Ishikawa (cell line): ENCODE measurements at regions not wholly inside any gene's neighbourhood (a gene's known extent, or its start where the extent isn't known, plus 50 kb on each side); places are given as distances from the start of the nearest gene placed in this dataset.

Experiments used
- CEBPB ChIP-seq: IDR thresholded peaks from 2 replicates; pipeline ENCODE4 v1.6.1; 2012
- CREB1 ChIP-seq: IDR thresholded peaks from 2 replicates; pipeline ENCODE4 v1.6.1; 2012; ENCODE audit warnings: low read depth
- EGR1 ChIP-seq: IDR thresholded peaks from 2 replicates; pipeline ENCODE4 v1.6.1; 2012
- EP300 ChIP-seq: IDR thresholded peaks from 2 replicates; pipeline ENCODE4 v1.6.1; 2012; ENCODE audit warnings: borderline replicate concordance
- FOXM1 ChIP-seq: IDR thresholded peaks from 2 replicates; pipeline ENCODE4 v1.6.1; 2012; ENCODE audit warnings: low read depth, borderline replicate concordance
- NFIC ChIP-seq: IDR thresholded peaks from 2 replicates; pipeline ENCODE4 v1.6.1; 2012
- RAD21 ChIP-seq: IDR thresholded peaks from 2 replicates; pipeline ENCODE4 v1.6.1; 2012; ENCODE audit warnings: low read depth
- TAF1 ChIP-seq: IDR thresholded peaks from 2 replicates; pipeline ENCODE4 v1.6.1; 2012; ENCODE audit warnings: low read depth, mild to moderate bottlenecking
- TCF12 ChIP-seq: IDR thresholded peaks from 2 replicates; pipeline ENCODE4 v1.6.1; 2012; ENCODE audit warnings: low read depth
- TEAD4 ChIP-seq: IDR thresholded peaks from 2 replicates; pipeline ENCODE4 v1.6.1; 2012
- YY1 ChIP-seq: IDR thresholded peaks from 2 replicates; pipeline ENCODE4 v1.6.1; 2012; ENCODE audit warnings: low read depth
- ZBTB7A ChIP-seq: IDR thresholded peaks from 2 replicates; pipeline ENCODE4 v1.6.1; 2012; ENCODE audit warnings: low read depth
- TF ChIP-seq, protein P1 (sequence below): IDR thresholded peaks from 2 replicates; pipeline ENCODE4 v1.6.1; 2012
- TF ChIP-seq, protein P2 (sequence below): IDR thresholded peaks from 2 replicates; pipeline ENCODE4 v1.6.1; 2012
- TF ChIP-seq, protein P3 (sequence below): IDR thresholded peaks from 2 replicates; pipeline ENCODE4 v1.6.1; 2012; ENCODE audit warnings: low read depth, mild to moderate bottlenecking

DNA sequence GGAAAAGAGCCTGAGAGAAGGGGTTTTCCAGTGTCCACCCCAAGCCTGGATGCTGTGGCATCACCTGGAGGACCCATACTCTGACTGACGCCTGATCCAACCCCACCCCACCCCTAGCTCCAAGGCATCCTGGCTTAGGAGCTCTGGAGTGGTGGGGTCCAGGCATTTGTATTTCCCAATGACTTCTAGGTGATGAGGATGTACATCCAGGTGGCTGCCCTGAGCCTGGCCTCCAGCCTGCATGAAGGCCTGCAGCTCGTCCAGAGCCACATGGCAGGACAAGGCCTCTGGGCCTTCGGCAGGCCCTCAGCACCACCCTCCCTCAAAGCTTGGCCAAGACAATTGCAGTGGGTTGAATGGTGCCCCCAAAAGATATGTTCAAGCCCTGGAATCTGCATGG lies 347.5 kb downstream of the C16orf95 start:
- no peak for TF ChIP-seq CEBPB
- TF ChIP-seq, protein P1, sequence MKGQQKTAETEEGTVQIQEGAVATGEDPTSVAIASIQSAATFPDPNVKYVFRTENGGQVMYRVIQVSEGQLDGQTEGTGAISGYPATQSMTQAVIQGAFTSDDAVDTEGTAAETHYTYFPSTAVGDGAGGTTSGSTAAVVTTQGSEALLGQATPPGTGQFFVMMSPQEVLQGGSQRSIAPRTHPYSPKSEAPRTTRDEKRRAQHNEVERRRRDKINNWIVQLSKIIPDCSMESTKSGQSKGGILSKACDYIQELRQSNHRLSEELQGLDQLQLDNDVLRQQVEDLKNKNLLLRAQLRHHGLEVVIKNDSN: no peak
- TF ChIP-seq TEAD4: no peak
- TF ChIP-seq TAF1: no peak
- TF ChIP-seq FOXM1: no peak
- TF ChIP-seq EP300: no peak
- TF ChIP-seq RAD21: no peak
- TF ChIP-seq, protein P2, sequence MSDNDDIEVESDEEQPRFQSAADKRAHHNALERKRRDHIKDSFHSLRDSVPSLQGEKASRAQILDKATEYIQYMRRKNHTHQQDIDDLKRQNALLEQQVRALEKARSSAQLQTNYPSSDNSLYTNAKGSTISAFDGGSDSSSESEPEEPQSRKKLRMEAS: no peak
- TF ChIP-seq, protein P3, sequence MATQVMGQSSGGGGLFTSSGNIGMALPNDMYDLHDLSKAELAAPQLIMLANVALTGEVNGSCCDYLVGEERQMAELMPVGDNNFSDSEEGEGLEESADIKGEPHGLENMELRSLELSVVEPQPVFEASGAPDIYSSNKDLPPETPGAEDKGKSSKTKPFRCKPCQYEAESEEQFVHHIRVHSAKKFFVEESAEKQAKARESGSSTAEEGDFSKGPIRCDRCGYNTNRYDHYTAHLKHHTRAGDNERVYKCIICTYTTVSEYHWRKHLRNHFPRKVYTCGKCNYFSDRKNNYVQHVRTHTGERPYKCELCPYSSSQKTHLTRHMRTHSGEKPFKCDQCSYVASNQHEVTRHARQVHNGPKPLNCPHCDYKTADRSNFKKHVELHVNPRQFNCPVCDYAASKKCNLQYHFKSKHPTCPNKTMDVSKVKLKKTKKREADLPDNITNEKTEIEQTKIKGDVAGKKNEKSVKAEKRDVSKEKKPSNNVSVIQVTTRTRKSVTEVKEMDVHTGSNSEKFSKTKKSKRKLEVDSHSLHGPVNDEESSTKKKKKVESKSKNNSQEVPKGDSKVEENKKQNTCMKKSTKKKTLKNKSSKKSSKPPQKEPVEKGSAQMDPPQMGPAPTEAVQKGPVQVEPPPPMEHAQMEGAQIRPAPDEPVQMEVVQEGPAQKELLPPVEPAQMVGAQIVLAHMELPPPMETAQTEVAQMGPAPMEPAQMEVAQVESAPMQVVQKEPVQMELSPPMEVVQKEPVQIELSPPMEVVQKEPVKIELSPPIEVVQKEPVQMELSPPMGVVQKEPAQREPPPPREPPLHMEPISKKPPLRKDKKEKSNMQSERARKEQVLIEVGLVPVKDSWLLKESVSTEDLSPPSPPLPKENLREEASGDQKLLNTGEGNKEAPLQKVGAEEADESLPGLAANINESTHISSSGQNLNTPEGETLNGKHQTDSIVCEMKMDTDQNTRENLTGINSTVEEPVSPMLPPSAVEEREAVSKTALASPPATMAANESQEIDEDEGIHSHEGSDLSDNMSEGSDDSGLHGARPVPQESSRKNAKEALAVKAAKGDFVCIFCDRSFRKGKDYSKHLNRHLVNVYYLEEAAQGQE: no peak
- no peak for TF ChIP-seq YY1
- TF ChIP-seq NFIC: no peak

DNA sequence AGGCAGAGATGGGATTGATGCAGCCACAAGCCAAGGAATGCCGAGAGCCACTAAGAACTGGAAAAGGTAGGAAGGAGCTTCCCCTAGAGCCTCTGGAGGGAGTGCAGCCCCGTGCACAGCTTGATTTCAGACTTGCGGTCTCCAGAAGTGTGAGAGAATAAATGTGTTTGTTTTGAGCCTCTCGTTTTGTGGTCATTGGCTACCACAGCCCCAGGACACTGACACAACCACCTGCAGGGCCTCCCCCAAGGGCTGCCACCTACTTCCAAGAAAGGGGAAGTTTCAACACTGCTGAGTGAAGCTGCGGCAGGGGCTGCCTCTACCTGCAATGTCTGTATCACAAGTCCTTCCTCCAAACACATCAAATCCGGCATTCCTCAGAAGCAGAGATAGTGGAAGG lies 346.9 kb downstream of the C16orf95 start:
- TF ChIP-seq, protein P2: no peak
- no peak for TF ChIP-seq FOXM1
- no peak for TF ChIP-seq CREB1
- TF ChIP-seq EGR1: no peak
- TF ChIP-seq NFIC: no peak
- no peak for TF ChIP-seq TCF12
- TF ChIP-seq CEBPB: no peak
- no peak for TF ChIP-seq ZBTB7A
- no peak for TF ChIP-seq RAD21
- TF ChIP-seq YY1: no peak
- no peak for TF ChIP-seq TAF1
- TF ChIP-seq, protein P1: no peak
- TF ChIP-seq TEAD4: no peak
- no peak for TF ChIP-seq EP300
- TF ChIP-seq, protein P3: no peak

DNA sequence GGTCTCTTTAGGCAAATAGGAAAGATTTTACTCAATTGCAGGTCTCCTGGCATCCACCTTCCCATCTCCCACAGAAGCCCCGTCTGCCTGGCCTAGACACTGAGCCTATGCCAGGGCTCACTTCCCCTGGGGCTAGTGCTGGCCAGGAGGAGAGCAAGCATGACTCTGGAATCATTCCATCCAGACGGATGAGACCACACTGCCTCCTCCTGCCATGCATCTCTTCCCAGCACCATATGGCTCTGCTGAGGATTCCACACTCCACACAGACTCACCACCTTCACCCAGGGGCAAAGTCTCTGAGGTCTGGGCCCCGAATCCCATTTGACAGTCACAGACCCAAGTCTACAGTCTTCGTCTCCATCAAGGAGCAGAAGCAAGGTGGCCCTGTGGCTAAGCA lies 346.5 kb downstream of the C16orf95 start:
- TF ChIP-seq, protein P3: no peak
- TF ChIP-seq CEBPB: no peak
- TF ChIP-seq FOXM1: no peak
- TF ChIP-seq ZBTB7A: no peak
- TF ChIP-seq TAF1: no peak
- no peak for TF ChIP-seq NFIC
- TF ChIP-seq RAD21: no peak
- no peak for TF ChIP-seq YY1
- no peak for TF ChIP-seq CREB1
- TF ChIP-seq TEAD4: no peak

DNA sequence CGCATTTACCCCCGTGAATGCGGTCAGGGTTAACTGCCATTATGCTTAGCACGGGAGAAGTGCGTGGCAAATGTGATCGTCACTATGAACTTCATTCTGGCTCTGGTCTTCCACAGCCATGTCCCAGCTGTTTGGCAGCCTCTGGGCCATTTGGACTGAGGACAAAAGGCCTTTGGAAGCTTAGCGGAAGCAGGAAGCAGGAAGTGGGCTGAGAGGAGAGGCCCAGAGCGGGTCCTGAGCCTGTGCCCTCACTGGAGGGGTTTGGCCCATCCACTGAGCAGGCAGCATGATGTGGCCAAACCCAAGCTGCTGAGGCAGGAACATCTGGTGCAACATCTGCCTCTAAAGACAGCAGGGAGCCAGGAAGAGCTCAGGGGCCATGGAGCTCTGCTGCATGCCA lies 345.9 kb downstream of the C16orf95 start:
- no peak for TF ChIP-seq EP300
- TF ChIP-seq YY1: no peak
- no peak for TF ChIP-seq TCF12
- TF ChIP-seq, protein P2: no peak
- TF ChIP-seq CREB1: no peak
- no peak for TF ChIP-seq ZBTB7A
- no peak for TF ChIP-seq RAD21
- no peak for TF ChIP-seq FOXM1

DNA sequence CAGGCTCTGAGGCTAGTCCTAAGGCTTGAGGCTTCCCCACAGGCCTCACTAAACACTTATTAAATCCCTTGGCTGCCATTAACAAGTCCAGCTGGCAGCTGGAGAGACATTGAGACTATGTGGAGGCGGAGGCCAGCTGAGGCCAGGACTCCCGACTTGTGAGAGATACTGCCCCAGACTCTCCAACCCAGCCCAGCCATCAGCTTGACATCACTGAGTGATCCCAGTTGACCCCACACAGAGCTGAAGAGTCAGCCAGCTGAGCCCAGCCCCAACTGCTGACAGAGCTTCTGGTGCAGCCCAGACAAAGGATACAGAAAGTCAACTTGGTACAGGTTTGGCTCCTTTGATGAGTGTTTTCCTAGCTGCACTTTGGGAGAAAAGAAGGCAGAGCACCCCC lies 343.1 kb downstream of the C16orf95 start:
- no peak for TF ChIP-seq RAD21
- TF ChIP-seq NFIC: no peak
